ENCODE measurements at regions not wholly inside any gene's neighbourhood (a gene's known extent, or its start where the extent isn't known, plus 50 kb on each side); places are given as distances from the start of the nearest gene placed in this dataset.

DNA sequence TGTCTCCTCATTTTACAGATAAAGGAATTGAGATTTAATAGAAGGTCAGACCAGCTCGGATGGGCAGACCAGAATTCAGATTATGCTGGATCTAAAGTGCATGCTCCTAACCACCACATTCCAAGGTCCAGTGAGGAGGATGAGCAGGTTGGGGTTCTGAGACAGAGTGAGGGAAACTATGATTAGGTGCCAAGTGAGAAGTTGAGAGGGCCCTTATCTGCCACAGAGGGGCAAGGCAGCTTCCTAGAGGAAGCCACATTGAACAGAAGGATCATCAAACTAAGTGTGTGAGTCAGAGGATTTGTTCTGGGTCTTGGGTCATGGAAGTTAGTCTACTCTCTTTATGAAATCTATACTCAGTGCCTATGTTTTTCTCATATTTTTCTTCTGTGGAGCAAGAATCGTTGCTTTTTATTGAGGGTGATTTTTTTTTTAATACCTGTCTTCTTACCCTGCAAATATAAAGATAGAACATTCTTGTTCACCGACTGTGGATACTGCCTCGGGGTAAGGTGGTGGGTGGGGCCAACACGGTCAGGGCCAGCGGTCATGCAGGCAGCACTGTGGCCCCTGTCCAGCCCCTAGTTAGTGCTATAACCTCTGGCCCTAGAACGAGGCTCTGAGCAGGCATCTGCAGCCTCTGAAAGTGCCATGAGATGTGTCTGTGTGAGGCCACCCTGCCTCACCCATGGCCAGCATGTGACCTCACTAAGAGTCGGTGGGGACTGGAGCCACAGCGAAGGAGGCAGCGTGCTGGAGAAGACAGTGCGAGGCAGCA is 55.6 kb upstream of the PTHLH start:
- Mint-ChIP-seq H3K27me3 (peaks cover 4% of the 10 kb centered on the region), H3K27ac (no peak overlapping the region), H3K4me3 (no peak overlapping the region), H3K9me3 (no peaks in the 10 kb centered on the region), H3K36me3 (ENCODE audit: low read depth) (no peaks in the 10 kb centered on the region), H3K4me1 (no peaks in the 10 kb centered on the region)
- TF ChIP-seq, protein P1, sequence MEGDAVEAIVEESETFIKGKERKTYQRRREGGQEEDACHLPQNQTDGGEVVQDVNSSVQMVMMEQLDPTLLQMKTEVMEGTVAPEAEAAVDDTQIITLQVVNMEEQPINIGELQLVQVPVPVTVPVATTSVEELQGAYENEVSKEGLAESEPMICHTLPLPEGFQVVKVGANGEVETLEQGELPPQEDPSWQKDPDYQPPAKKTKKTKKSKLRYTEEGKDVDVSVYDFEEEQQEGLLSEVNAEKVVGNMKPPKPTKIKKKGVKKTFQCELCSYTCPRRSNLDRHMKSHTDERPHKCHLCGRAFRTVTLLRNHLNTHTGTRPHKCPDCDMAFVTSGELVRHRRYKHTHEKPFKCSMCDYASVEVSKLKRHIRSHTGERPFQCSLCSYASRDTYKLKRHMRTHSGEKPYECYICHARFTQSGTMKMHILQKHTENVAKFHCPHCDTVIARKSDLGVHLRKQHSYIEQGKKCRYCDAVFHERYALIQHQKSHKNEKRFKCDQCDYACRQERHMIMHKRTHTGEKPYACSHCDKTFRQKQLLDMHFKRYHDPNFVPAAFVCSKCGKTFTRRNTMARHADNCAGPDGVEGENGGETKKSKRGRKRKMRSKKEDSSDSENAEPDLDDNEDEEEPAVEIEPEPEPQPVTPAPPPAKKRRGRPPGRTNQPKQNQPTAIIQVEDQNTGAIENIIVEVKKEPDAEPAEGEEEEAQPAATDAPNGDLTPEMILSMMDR (IDR thresholded peaks at IDR 0.05): no peak
- no peak for DNase-seq
- ChIA-PET POLR2A (no interaction called here), CTCF (no interaction called here)
- intact Hi-C loops (cut with micrococcal nuclease): no loop called here
- no peak for ATAC-seq (ENCODE audit: low read depth)

DNA sequence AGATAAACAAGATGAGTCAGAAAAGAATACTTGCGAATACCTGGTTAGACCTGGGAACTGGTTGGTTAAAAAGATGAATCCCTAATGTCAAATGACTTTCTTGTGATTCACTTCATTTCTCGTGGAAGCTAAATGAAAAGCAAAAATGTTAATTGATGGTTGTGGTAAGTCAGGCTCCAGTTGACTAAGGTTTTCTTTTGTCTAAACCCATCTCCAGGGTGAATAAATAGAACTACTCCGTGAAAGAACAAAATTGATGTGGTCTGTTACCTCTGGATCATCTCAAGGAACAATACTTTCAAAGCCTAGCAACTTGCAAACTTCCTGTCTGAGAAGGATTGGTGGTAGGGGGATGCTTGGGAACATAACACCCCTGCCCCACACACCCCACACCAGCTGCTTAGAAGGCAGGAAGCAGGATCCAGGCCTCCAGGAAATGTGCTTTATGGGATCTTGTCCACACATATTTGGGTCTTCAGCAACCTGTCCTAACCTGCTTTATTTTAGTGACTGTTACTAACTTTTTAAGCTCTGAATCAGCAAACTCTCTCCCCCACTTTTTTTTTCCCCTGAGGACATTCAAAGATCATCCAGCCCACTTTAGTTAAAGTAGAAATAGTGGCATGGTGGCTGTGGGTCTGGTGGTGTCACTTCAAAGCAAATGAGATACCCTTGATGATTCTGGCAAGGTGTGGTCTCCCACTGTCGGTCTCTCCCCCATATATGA is 60.4 kb upstream of the PTHLH start:
- no peaks in the 10 kb centered on the region for H3K9me3 Mint-ChIP-seq
- no peaks in the 10 kb centered on the region for H3K4me1 Mint-ChIP-seq
- TF ChIP-seq, protein P1 (IDR thresholded peaks at IDR 0.05): no peak
- DNase-seq (no peak), ATAC-seq (ENCODE audit: low read depth) (no peak)
- intact Hi-C loops (cut with micrococcal nuclease): no loop called here
- POLR2A ChIA-PET: no interaction called here
- no peaks in the 10 kb centered on the region for H3K27me3 Mint-ChIP-seq
- no peak overlapping the region for H3K27ac Mint-ChIP-seq
- no peaks in the 10 kb centered on the region for H3K36me3 Mint-ChIP-seq (ENCODE audit: low read depth)
- H3K4me3 Mint-ChIP-seq: no peak overlapping the region
- CTCF ChIA-PET: no interaction called here

GRCh38 chr12:28033538-28033915 is 61.0 kb upstream of the PTHLH start:
- Mint-ChIP-seq H3K27me3 (no peaks in the 10 kb centered on the region), H3K36me3 (ENCODE audit: low read depth) (no peaks in the 10 kb centered on the region), H3K4me1 (no peaks in the 10 kb centered on the region), H3K9me3 (no peaks in the 10 kb centered on the region), H3K4me3 (no peak overlapping the region), H3K27ac (no peak overlapping the region)
- ChIA-PET POLR2A (no interaction called here), CTCF (no interaction called here)
- intact Hi-C loops (cut with micrococcal nuclease): no loop called here
- DNase-seq: no peak
- TF ChIP-seq, protein P1 (IDR thresholded peaks at IDR 0.05): no peak
- no peak for ATAC-seq (ENCODE audit: low read depth)

DNA sequence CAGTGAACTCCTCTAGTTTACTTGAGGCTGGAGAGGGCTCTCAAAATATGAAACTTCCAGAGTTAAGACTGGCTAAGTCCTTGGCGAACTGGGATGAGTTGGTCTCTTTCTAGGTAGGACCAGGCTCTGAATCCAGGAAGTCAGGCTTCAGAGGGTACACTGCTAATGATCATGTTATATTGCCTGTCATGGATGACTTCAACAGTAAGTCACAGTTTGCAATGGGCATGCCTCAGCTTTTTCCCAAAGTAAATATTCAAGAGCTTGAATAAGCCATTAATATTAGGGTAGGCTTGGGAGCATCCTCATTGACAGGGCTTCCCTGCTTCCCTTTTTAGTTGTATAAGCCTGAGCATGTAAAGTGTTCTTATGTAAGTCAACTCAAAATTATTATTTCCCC is 61.7 kb upstream of the PTHLH start:
- ChIA-PET CTCF (no interaction called here), POLR2A (no interaction called here)
- no peaks in the 10 kb centered on the region for H3K4me1 Mint-ChIP-seq
- ATAC-seq (ENCODE audit: low read depth) (no peak), DNase-seq (no peak)
- no peak overlapping the region for H3K4me3 Mint-ChIP-seq
- no peaks in the 10 kb centered on the region for H3K27me3 Mint-ChIP-seq
- TF ChIP-seq, protein P1 (IDR thresholded peaks at IDR 0.05): no peak
- H3K36me3 Mint-ChIP-seq (ENCODE audit: low read depth): no peaks in the 10 kb centered on the region
- intact Hi-C loops (cut with micrococcal nuclease): no loop called here
- H3K9me3 Mint-ChIP-seq: no peaks in the 10 kb centered on the region
- no peak overlapping the region for H3K27ac Mint-ChIP-seq

DNA sequence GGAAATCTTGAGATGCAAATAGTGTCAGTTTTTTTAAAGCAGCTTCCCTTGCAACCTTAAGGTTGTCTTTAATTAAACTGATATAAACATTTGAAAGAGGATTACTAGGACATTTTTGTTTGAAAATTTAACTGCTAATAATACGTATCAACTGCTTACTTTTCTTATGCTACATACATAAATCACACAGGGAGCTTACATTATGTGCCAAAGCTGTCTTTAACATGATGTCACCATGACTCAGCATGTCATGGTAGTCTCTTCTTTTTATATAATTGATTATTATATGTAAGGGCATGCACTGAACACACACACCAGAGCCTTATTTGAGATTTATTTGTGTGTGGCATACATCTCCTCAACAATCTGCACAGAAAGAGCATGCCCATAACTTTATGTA is 63.0 kb upstream of the PTHLH start:
- DNase-seq (no peak), ATAC-seq (ENCODE audit: low read depth) (no peak)
- no peak overlapping the region for H3K4me3 Mint-ChIP-seq
- H3K4me1 Mint-ChIP-seq: no peaks in the 10 kb centered on the region
- H3K27ac Mint-ChIP-seq: no peak overlapping the region
- CTCF ChIA-PET: no interaction called here
- H3K27me3 Mint-ChIP-seq: no peaks in the 10 kb centered on the region
- TF ChIP-seq, protein P1 (IDR thresholded peaks at IDR 0.05): no peak
- POLR2A ChIA-PET: no interaction called here
- intact Hi-C loops (cut with micrococcal nuclease): no loop called here
- no peaks in the 10 kb centered on the region for H3K36me3 Mint-ChIP-seq (ENCODE audit: low read depth)
- H3K9me3 Mint-ChIP-seq: no peaks in the 10 kb centered on the region
